Spleen (tissue), 7 donors: ENCODE measurements at regions not wholly inside any gene's neighbourhood (a gene's known extent, or its start where the extent isn't known, plus 50 kb on each side); places are given as distances from the start of the nearest gene placed in this dataset.

Experiments
- POLR2A ChIP-seq, 3 donors: fragments of 450-650 bp; IDR thresholded peaks; one replicate each; pipeline ENCODE4 v1.5.1; 2017; ENCODE audit warnings: antibody characterized with exemption in 3 of 3, mild to moderate bottlenecking in 1 of 3
- POLR2AphosphoS5 ChIP-seq, 3 donors: sonication (generic); formaldehyde crosslinking; IDR thresholded peaks; one replicate each; pipeline ENCODE4 v1.5.1; 2017; ENCODE audit warnings: antibody characterized with exemption in 3 of 3
- TF ChIP-seq, protein P1 (sequence below), 11 experiments: fragments of 200-600 bp in 7 of 11; fragments of 450-650 bp in 4 of 11; sonication (generic) in 4 of 11; IDR thresholded peaks in 8 of 11; conservative IDR thresholded peaks in 3 of 11; 1 replicate in 7 of 11; 2 replicates in 4 of 11; pipeline versions ENCODE4 v1.4.0 to v1.8.0; 2016 to 2021; ENCODE audit warnings: antibody characterized with exemption in 11 of 11, inconsistent platforms in 4 of 11, mild to moderate bottlenecking in 1 of 11
- donor health status: DM: no; HTN: no; CAD: no; lungs with moderate emphysema.
- donor health status: DM: no; HTN: no; CAD: no.
- donor health status: DM: no; HTN: no; CAD: no.

DNA sequence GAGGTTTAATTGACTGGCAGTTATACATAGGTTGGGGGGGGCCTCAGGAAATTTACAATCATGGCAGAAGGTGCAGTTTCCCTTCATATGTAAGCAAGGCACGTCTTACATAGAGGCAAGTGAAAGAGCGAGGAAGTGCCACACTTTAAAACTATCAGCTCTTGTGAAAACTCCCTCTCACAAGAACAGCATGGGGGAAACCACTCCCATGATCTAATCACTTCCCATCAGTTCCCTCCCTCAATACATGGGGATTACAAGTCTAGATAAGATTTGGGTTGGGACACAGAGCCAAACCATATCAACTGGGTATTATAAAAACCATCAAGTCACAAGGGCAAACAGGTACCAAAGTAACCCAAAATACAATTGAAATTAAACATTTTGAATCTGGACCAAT lies 182.0 kb upstream of the FAT4 start:
- TF ChIP-seq, protein P1, sequence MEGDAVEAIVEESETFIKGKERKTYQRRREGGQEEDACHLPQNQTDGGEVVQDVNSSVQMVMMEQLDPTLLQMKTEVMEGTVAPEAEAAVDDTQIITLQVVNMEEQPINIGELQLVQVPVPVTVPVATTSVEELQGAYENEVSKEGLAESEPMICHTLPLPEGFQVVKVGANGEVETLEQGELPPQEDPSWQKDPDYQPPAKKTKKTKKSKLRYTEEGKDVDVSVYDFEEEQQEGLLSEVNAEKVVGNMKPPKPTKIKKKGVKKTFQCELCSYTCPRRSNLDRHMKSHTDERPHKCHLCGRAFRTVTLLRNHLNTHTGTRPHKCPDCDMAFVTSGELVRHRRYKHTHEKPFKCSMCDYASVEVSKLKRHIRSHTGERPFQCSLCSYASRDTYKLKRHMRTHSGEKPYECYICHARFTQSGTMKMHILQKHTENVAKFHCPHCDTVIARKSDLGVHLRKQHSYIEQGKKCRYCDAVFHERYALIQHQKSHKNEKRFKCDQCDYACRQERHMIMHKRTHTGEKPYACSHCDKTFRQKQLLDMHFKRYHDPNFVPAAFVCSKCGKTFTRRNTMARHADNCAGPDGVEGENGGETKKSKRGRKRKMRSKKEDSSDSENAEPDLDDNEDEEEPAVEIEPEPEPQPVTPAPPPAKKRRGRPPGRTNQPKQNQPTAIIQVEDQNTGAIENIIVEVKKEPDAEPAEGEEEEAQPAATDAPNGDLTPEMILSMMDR (IDR thresholded peaks at IDR 0.05 in 8 of 11, conservative IDR thresholded peaks at IDR 0.05 in 3 of 11): no peak
- TF ChIP-seq POLR2AphosphoS5 (IDR thresholded peaks at IDR 0.05): no peak
- no peak for TF ChIP-seq POLR2A (IDR thresholded peaks at IDR 0.05)
